Parathyroid adenoma (tissue), 2 donors: ENCODE measurements at regions not wholly inside any gene's neighbourhood (a gene's known extent, or its start where the extent isn't known, plus 50 kb on each side); places are given as distances from the start of the nearest gene placed in this dataset.

Experiments
- H2AFZ ChIP-seq: fragments of 300-600 bp; sonication (generic); one replicate; pipeline ENCODE4 v1.7.0; 2017; ENCODE audit warnings: antibody characterized with exemption, mild to moderate bottlenecking
- H3K27ac ChIP-seq: fragments of 300-600 bp; sonication (generic); one replicate; pipeline ENCODE4 v1.7.0; 2017
- H3K27me3 ChIP-seq: fragments of 300-600 bp; sonication (generic); one replicate; pipeline ENCODE4 v1.7.0; 2017; ENCODE audit warnings: low read length; ENCODE audit not compliant: control insufficient read depth, insufficient read depth
- H3K36me3 ChIP-seq: fragments of 300-600 bp; sonication (generic); one replicate; pipeline ENCODE4 v1.7.0; 2017; ENCODE audit warnings: low read length; ENCODE audit not compliant: control insufficient read depth, insufficient read depth
- H3K4me1 ChIP-seq: fragments of 300-600 bp; sonication (generic); one replicate; pipeline ENCODE4 v1.7.0; 2017; ENCODE audit warnings: control low read depth
- H3K4me2 ChIP-seq: fragments of 300-600 bp; sonication (generic); one replicate; pipeline ENCODE4 v1.7.0; 2017; ENCODE audit warnings: low read length
- H3K4me3 ChIP-seq: fragments of 300-600 bp; sonication (generic); one replicate; pipeline ENCODE4 v1.7.0; 2017; ENCODE audit warnings: low read depth, low read length
- H3K79me2 ChIP-seq: fragments of 300-600 bp; sonication (generic); one replicate; pipeline ENCODE4 v1.7.0; 2017; ENCODE audit warnings: control low read depth
- H3K9ac ChIP-seq: fragments of 300-600 bp; sonication (generic); one replicate; pipeline ENCODE4 v1.7.0; 2017; ENCODE audit warnings: mild to moderate bottlenecking
- H3K9me3 ChIP-seq: fragments of 300-600 bp; sonication (generic); one replicate; pipeline ENCODE4 v1.7.0; 2017; ENCODE audit warnings: low read length; ENCODE audit not compliant: control insufficient read depth
- CTCF ChIP-seq: fragments of 300-600 bp; sonication (generic); IDR thresholded peaks from one replicate; pipeline ENCODE4 v1.7.0; 2017; ENCODE audit warnings: antibody characterized with exemption, mild to moderate bottlenecking
- donor health status: primary hyperparathyroidism.

GRCh38 chr1:69479734-69480133, 88.0 kb upstream of the LRRC7 start:
- no peak for TF ChIP-seq CTCF

GRCh38 chr1:69483246-69483645, 84.5 kb upstream of the LRRC7 start:
- H3K27me3 ChIP-seq = no peaks in the 10 kb centered on the region
- H3K27ac ChIP-seq = no peak overlapping the region
- no peaks in the 10 kb centered on the region for H3K36me3 ChIP-seq
- H3K9ac ChIP-seq = no peak overlapping the region
- H3K9me3 ChIP-seq = no peaks in the 10 kb centered on the region
- no peaks in the 10 kb centered on the region for H3K79me2 ChIP-seq
- no peak overlapping the region for H3K4me3 ChIP-seq
- no peak for TF ChIP-seq CTCF
- no peak overlapping the region for H3K4me2 ChIP-seq
- H2AFZ ChIP-seq = no peak overlapping the region
- no peaks in the 10 kb centered on the region for H3K4me1 ChIP-seq

More at GRCh38 chr1:69479734-69480133, 88.0 kb upstream of the LRRC7 start:
- Histone ChIP-seq H3K36me3 (no peaks in the 10 kb centered on the region), H3K4me2 (no peak overlapping the region), H3K4me1 (no peaks in the 10 kb centered on the region), H3K27ac (no peak overlapping the region), H3K9me3 (no peaks in the 10 kb centered on the region), H3K9ac (no peak overlapping the region), H2AFZ (no peak overlapping the region), H3K4me3 (no peak overlapping the region), H3K79me2 (no peaks in the 10 kb centered on the region), H3K27me3 (no peaks in the 10 kb centered on the region)

- no peaks in the 10 kb centered on the region for H3K9me3 ChIP-seq
- no peaks in the 10 kb centered on the region for H3K79me2 ChIP-seq
- no peak overlapping the region for H2AFZ ChIP-seq
- H3K36me3 ChIP-seq = no peaks in the 10 kb centered on the region
- TF ChIP-seq CTCF = no peak
- no peak overlapping the region for H3K4me3 ChIP-seq
- H3K4me1 ChIP-seq = no peaks in the 10 kb centered on the region
- no peak overlapping the region for H3K27ac ChIP-seq
- H3K27me3 ChIP-seq = no peaks in the 10 kb centered on the region
- no peak overlapping the region for H3K4me2 ChIP-seq
- no peak overlapping the region for H3K9ac ChIP-seq
Observed at GRCh38 chr1:69485616-69486015, 82.1 kb upstream of the LRRC7 start.

DNA sequence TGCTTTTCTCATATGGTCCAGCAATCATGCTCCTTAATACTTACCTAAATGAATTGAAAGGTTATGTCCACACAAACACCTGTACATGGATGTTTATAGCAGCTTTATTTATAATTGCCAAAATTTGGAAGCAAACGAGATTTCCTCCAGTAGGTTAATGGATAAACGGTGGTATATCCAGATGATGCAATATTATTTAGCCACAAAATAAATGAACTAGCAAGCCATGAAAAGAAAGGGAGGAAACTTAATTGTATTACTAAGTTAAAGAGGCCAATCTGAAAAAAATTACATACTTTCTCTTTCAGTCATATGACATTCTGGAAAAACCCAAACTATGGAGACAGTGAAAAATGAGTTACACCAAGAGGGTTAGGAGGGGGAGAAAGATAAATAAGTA, 76.3 kb upstream of the LRRC7 start:
- no peak overlapping the region for H3K4me3 ChIP-seq
- H3K4me1 ChIP-seq = no peaks in the 10 kb centered on the region
- no peaks in the 10 kb centered on the region for H3K27me3 ChIP-seq
- no peak for TF ChIP-seq CTCF
- no peak overlapping the region for H2AFZ ChIP-seq
- H3K9me3 ChIP-seq = no peaks in the 10 kb centered on the region
- no peak overlapping the region for H3K27ac ChIP-seq
- H3K4me2 ChIP-seq = no peak overlapping the region
- H3K36me3 ChIP-seq = no peaks in the 10 kb centered on the region
- no peak overlapping the region for H3K9ac ChIP-seq
- no peaks in the 10 kb centered on the region for H3K79me2 ChIP-seq

GRCh38 chr1:69492286-69492685, 75.4 kb upstream of the LRRC7 start:
- Histone ChIP-seq H3K4me2 (no peak overlapping the region), H3K9me3 (no peaks in the 10 kb centered on the region), H3K27ac (no peak overlapping the region), H3K9ac (no peak overlapping the region), H3K36me3 (no peaks in the 10 kb centered on the region), H3K4me3 (no peak overlapping the region), H2AFZ (no peak overlapping the region), H3K27me3 (no peaks in the 10 kb centered on the region), H3K79me2 (no peaks in the 10 kb centered on the region), H3K4me1 (no peaks in the 10 kb centered on the region)
- no peak for TF ChIP-seq CTCF
